DND-41 (cell line): ENCODE measurements at regions not wholly inside any gene's neighbourhood (a gene's known extent, or its start where the extent isn't known, plus 50 kb on each side); places are given as distances from the start of the nearest gene placed in this dataset.

Experiments
- ATAC-seq: fragments of 200-7000 bp; cut with Tn5 transposase; 3 replicates; pipeline ENCODE4 v1.9.1; 2021; ENCODE audit warnings: low read depth; ENCODE audit not compliant: insufficient read depth
- DNase-seq: peaks from one replicate; pipeline ENCODE4 v3.0.0-alpha.2; 2020
- H2AFZ ChIP-seq: 2 replicates; pipeline ENCODE4 v1.6.0; 2012; ENCODE audit warnings: low read depth, low read length
- H3K27ac ChIP-seq: 2 replicates; pipeline ENCODE4 v1.5.1; 2012; ENCODE audit warnings: low read length, inconsistent platforms
- H3K27me3 ChIP-seq: fragments of 200-600 bp; sonication (generic); 2 replicates; pipeline ENCODE4 v1.6.0; 2012; ENCODE audit warnings: low read length, mild to moderate bottlenecking, inconsistent platforms; ENCODE audit not compliant: insufficient read depth, poor library complexity
- H3K36me3 ChIP-seq: 2 replicates; pipeline ENCODE4 v1.5.1; 2012; ENCODE audit warnings: low read length, inconsistent platforms; ENCODE audit not compliant: insufficient read depth
- H3K4me1 ChIP-seq: 2 replicates; pipeline ENCODE4 v1.5.1; 2012; ENCODE audit warnings: mild to moderate bottlenecking, low read length; ENCODE audit not compliant: insufficient read depth
- H3K4me2 ChIP-seq: 2 replicates; pipeline ENCODE4 v1.6.0; 2012; ENCODE audit warnings: mild to moderate bottlenecking, moderate library complexity, low read length, inconsistent platforms; ENCODE audit not compliant: insufficient read depth
- H3K4me3 ChIP-seq, 2 experiments: fragments of 200-600 bp in 1 of 2; shearing (Covaris generic) in 1 of 2; 2 replicates each; pipeline ENCODE4 v1.5.1; 2012 to 2016; ENCODE audit warnings: inconsistent platforms in 2 of 2, low read length in 2 of 2, mild to moderate bottlenecking in 2 of 2, low read depth in 1 of 2, moderate library complexity in 1 of 2
- H3K79me2 ChIP-seq: 2 replicates; pipeline ENCODE4 v1.6.0; 2012; ENCODE audit warnings: low read length, inconsistent platforms; ENCODE audit not compliant: insufficient read depth
- H3K9ac ChIP-seq: 2 replicates; pipeline ENCODE4 v1.6.0; 2012; ENCODE audit warnings: low read depth, mild to moderate bottlenecking, inconsistent platforms, low read length, moderate library complexity
- H3K9me3 ChIP-seq: 2 replicates; pipeline ENCODE4 v1.5.1; 2012; ENCODE audit warnings: low read length, moderate library complexity, mild to moderate bottlenecking, inconsistent platforms; ENCODE audit not compliant: insufficient read depth, severe bottlenecking
- H4K20me1 ChIP-seq: 2 replicates; pipeline ENCODE4 v1.6.0; 2012; ENCODE audit warnings: low read length; ENCODE audit not compliant: insufficient read depth
- EZH2 ChIP-seq: IDR thresholded peaks from 3 replicates; pipeline ENCODE4 v1.6.1; 2012; ENCODE audit warnings: borderline replicate concordance, low read depth, mild to moderate bottlenecking, moderate library complexity, low read length, inconsistent platforms; ENCODE audit not compliant: severe bottlenecking
- TF ChIP-seq, protein P1 (sequence below): IDR thresholded peaks from 2 replicates; pipeline ENCODE4 v1.5.1; 2012; ENCODE audit warnings: borderline replicate concordance, low read length, moderate library complexity, mild to moderate bottlenecking; ENCODE audit not compliant: poor library complexity, severe bottlenecking; ENCODE audit errors: extremely low read depth

- H3K27me3 ChIP-seq, result no peaks in the 10 kb centered on the region
- H3K36me3 ChIP-seq, result no peaks in the 10 kb centered on the region
- TF ChIP-seq, protein P1, sequence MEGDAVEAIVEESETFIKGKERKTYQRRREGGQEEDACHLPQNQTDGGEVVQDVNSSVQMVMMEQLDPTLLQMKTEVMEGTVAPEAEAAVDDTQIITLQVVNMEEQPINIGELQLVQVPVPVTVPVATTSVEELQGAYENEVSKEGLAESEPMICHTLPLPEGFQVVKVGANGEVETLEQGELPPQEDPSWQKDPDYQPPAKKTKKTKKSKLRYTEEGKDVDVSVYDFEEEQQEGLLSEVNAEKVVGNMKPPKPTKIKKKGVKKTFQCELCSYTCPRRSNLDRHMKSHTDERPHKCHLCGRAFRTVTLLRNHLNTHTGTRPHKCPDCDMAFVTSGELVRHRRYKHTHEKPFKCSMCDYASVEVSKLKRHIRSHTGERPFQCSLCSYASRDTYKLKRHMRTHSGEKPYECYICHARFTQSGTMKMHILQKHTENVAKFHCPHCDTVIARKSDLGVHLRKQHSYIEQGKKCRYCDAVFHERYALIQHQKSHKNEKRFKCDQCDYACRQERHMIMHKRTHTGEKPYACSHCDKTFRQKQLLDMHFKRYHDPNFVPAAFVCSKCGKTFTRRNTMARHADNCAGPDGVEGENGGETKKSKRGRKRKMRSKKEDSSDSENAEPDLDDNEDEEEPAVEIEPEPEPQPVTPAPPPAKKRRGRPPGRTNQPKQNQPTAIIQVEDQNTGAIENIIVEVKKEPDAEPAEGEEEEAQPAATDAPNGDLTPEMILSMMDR, result no peak
- no peak for TF ChIP-seq EZH2
- no peak overlapping the region for H3K4me2 ChIP-seq
- no peaks in the 10 kb centered on the region for H3K79me2 ChIP-seq
- H3K4me1 ChIP-seq, result no peaks in the 10 kb centered on the region
- H4K20me1 ChIP-seq, result no peaks in the 10 kb centered on the region
- H3K27ac ChIP-seq, result no peak overlapping the region
- no peak overlapping the region for H3K9ac ChIP-seq
- ATAC-seq (no peak), DNase-seq (no peak)
- no peaks in the 10 kb centered on the region for H3K9me3 ChIP-seq
- no peak overlapping the region for H2AFZ ChIP-seq
- H3K4me3 ChIP-seq, result no peak overlapping the region
Measured at GRCh38 chr2:57880967-57881366, 165.6 kb upstream of the VRK2 start.

- Histone ChIP-seq H3K4me1 (no peaks in the 10 kb centered on the region), H3K4me3 (no peak overlapping the region), H3K36me3 (no peaks in the 10 kb centered on the region), H3K9ac (no peak overlapping the region), H3K27me3 (no peaks in the 10 kb centered on the region), H3K27ac (no peak overlapping the region), H3K9me3 (no peaks in the 10 kb centered on the region), H3K79me2 (no peaks in the 10 kb centered on the region), H4K20me1 (no peaks in the 10 kb centered on the region), H3K4me2 (no peak overlapping the region), H2AFZ (no peak overlapping the region)
- no peak for TF ChIP-seq EZH2
- TF ChIP-seq, protein P1, result no peak
- ATAC-seq, result no peak
- no peak for DNase-seq
Measured at GRCh38 chr2:57881998-57882888, 164.4 kb upstream of the VRK2 start.

DNA sequence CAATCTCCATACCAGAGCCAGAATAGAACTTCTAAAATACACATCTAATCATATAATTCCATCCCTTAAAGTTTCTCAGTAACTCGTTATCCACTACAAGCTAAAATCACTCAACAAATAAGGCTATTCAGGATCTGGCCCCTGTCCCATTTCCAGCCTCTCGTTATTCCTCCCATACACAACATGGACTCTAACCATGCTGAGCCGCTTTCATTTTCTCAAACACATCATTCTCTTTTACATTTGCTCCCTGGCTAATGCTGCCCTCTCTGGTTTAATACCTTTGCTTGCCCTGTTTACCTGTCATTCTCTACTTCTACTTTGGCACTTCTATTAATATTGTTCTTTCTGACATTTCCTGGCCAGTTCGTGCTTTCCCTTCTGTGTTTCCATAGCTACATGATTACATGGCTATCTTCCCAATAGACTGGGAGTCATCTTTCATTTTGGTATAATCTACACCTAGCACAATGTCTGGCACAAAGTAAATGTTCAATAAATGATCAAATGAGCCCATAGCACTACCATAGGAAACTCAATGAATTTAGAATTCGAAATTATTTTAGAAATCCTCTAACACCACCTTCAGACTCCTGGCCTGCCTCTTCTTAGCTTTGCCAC lies 163.6 kb upstream of the VRK2 start:
- H2AFZ ChIP-seq, result no peak overlapping the region

More for the DNA sequence above, 163.6 kb upstream of the VRK2 start:
- no peaks in the 10 kb centered on the region for H3K4me1 ChIP-seq
- no peaks in the 10 kb centered on the region for H3K27me3 ChIP-seq
- H3K79me2 ChIP-seq, result no peaks in the 10 kb centered on the region
- H3K36me3 ChIP-seq, result no peaks in the 10 kb centered on the region
- no peaks in the 10 kb centered on the region for H4K20me1 ChIP-seq
- no peak for TF ChIP-seq EZH2
- TF ChIP-seq, protein P1, result no peak
- no peak overlapping the region for H3K9ac ChIP-seq
- H3K27ac ChIP-seq, result no peak overlapping the region
- H3K4me3 ChIP-seq, result no peak overlapping the region
- DNase-seq (no peak), ATAC-seq (no peak)
- no peak overlapping the region for H3K4me2 ChIP-seq
- no peaks in the 10 kb centered on the region for H3K9me3 ChIP-seq
